Ovary (tissue), 3 donors: ENCODE measurements at regions not wholly inside any gene's neighbourhood (a gene's known extent, or its start where the extent isn't known, plus 50 kb on each side); places are given as distances from the start of the nearest gene placed in this dataset.

Experiments used
- POLR2A ChIP-seq: fragments of 450-650 bp; IDR thresholded peaks from one replicate; pipeline ENCODE4 v1.6.1; 2017; ENCODE audit warnings: antibody characterized with exemption, mild to moderate bottlenecking, moderate library complexity
- TF ChIP-seq, protein P1 (sequence below), 3 donors: fragments of 450-650 bp in 2 of 3; fragments of 200-600 bp in 1 of 3; IDR thresholded peaks; one replicate each; pipeline versions ENCODE4 v1.5.1 to v1.8.0; 2016 to 2022; ENCODE audit warnings: antibody characterized with exemption in 3 of 3, mild to moderate bottlenecking in 1 of 3
- donor health status: DM: no; HTN: no; CAD: no.

DNA sequence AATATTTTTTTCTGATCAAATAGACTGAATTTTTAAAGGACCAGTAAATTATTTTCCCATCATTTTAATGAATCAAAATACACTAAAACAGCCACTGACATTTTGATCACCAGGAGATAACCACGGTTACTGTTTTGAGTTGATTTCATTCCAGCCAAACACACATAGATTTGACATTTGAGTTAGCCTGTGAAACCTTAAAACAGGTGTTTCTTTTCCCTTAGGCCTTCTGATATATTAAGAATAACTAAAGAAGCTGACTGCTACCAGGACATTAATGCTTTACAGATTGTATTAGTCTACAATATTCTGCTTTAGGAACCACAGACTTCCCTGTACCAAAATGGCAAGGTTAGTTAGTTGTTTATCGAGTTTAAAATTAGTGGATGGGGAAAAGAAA lies 193.4 kb downstream of the OMA1 start:
- TF ChIP-seq POLR2A: no peak
- TF ChIP-seq, protein P1, sequence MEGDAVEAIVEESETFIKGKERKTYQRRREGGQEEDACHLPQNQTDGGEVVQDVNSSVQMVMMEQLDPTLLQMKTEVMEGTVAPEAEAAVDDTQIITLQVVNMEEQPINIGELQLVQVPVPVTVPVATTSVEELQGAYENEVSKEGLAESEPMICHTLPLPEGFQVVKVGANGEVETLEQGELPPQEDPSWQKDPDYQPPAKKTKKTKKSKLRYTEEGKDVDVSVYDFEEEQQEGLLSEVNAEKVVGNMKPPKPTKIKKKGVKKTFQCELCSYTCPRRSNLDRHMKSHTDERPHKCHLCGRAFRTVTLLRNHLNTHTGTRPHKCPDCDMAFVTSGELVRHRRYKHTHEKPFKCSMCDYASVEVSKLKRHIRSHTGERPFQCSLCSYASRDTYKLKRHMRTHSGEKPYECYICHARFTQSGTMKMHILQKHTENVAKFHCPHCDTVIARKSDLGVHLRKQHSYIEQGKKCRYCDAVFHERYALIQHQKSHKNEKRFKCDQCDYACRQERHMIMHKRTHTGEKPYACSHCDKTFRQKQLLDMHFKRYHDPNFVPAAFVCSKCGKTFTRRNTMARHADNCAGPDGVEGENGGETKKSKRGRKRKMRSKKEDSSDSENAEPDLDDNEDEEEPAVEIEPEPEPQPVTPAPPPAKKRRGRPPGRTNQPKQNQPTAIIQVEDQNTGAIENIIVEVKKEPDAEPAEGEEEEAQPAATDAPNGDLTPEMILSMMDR (IDR thresholded peaks at IDR 0.05): no peak
